NOMO-1 (cell line): ENCODE measurements at regions not wholly inside any gene's neighbourhood (a gene's known extent, or its start where the extent isn't known, plus 50 kb on each side); places are given as distances from the start of the nearest gene placed in this dataset.

Source experiments
- DNase-seq, 2 experiments: peaks; one replicate each; lab custom pipeline; 2025; ENCODE audit not compliant: unreplicated experiment in 2 of 2; lab: John Stamatoyannopoulos, UW

DNA sequence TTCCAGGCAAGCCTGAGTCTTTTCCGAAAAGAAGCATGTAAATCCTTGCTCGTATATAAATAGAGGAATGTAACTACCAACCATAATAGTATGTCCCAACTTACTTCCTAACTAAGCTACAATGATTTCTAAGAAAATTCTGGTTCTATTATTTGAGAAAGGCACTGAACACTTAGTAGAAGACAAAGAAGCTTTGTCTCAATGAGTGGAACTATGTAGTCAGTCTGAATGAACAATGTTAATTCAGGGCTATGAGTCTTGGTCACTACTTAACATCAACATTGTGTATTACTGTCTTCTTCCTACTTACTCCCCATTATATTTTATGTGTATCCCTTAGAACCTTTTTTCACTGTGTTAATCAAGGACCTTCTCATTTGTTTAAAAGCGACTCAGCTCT lies 206.0 kb downstream of the CYB561 start:
- DNase-seq: no peak

- DNase-seq: no peak
Observed at GRCh38 chr17:63246344-63246743, 199.8 kb downstream of the CYB561 start.

GRCh38 chr17:63247706-63248105 lies 198.4 kb downstream of the CYB561 start:
- DNase-seq: no peak

DNA sequence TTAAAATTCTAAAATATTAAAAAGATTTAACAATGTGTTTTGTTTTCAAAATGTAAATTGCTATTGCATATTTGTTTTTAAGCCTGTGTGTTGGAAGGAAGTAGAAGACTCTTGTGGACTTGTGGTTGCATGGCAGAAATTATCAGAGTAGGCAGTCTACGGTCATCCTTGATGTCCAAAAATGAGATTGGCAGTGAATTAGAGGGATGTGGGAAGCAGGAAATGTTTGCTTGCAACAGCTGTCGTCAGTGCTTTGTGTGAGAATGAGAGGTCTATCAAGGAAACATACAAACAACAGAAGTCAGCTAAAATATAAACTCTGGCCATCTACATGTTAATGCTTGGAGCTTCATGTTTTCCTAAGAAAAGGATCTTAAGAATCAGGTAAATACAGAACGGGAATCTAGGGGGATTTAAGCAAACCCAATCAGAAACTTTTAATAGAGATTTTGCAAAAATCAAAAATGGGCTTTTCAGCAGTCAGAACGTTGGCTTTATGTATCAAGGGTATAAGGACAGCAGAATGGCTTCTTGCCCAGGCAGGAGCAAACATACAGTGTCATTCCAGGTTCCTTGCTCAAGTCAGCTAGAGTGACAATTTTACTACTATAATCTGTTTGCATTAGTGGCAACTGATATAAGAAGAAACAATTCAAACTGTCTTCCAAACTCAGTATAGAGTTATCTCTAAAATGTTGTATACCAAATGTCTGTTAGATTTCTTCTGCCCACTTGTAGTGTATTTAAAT lies 196.7 kb downstream of the CYB561 start:
- no peak for DNase-seq

GRCh38 chr17:63250830-63251229 lies 195.3 kb downstream of the CYB561 start:
- no peak for DNase-seq

DNA sequence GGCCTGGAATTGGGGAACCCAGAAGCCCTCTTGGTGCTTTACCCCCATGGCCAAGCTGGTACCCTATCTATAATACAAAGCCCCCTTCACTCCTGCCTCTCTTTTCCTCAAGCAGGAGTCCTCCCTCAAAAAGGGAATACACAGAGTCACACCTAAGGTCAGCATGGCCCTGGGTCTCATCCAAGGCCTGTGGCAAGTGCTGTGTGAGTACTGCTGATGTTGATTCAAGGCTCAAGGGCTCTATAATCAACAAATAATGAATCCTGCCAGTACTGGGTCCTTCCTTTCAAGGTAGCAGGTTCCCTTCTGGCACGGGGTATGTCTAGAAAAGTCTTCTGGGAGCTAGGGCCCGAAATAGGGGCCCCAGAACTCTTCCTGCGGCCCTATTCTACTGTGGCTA lies 187.3 kb downstream of the CYB561 start:
- no peak for DNase-seq

DNA sequence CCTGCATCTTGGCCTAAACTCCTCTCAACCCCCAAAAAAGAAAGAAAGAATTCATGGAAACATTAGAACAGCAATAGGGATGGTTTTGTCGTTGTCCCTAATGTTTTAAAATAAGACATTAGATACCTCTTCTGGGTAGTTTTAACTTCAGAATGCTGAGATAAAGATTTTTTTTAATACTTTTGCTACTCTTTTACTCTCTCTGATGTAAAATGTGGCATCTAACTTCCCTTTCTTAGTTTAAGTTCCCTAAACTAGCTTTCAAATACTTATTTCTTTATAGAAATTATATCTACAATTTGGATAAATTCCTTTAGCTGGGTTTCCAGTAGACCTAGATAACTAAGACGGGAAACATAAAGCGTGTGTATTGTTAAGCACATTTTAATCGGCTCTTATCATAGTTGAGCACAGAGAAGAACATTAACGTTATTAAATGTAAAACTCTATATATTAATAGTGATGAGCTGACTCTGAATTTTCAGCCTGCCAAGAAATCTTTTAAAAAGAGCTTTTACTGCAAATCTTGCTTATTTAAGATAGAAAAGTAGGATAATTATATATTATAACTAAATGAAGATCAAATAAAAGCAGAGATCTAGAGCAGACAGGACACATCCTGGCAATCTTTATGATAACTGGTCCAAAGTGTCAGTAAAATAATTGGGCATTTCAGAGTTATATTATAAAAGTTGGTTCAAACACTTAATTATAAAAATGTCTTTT lies 183.2 kb downstream of the CYB561 start:
- DNase-seq: peak in 1 of 2 experiments; percentile 38

GRCh38 chr17:63265526-63265925 lies 180.6 kb downstream of the CYB561 start:
- no peak for DNase-seq

- no peak for DNase-seq
Observed at GRCh38 chr17:63267846-63268245, 178.3 kb downstream of the CYB561 start.

GRCh38 chr17:63268827-63269226 lies 177.3 kb downstream of the CYB561 start:
- DNase-seq: no peak

DNA sequence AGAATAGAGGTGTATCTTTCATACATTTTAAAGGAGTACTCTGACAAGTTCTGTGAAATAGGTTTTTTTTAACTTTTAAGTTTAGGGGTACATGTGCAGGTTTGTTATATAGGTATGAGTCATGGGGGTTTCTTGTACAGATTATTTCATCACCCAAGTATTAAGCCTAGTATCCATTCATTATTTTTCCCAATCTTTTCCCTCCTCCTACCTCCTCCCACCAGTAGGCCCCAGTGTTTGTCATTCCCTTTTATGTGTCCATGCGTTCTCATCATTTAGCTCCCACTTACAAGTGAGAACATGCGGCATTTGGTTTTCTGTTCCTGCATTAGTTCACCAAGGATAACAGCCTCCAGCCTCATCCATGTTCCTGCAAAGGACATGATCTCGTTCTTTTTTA lies 175.5 kb downstream of the CYB561 start:
- DNase-seq: no peak

DNA sequence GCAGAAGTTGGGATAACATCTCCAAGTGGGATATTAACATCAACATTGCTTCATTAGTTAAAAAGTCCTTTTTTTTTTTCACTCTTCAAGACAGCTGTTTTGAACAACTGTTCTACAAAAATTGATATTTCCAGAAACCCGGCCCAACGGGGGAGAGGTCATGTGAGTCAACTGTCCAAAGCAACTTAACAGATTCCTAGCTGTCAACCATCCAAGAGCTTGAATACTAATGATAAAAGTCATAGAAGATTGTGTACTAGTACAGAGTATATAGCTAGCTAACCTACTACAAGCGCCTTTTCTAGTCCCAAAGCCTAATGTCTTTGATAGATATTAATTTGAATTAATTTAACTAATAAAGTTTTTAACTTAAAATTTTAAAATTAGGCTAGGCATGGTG lies 172.0 kb downstream of the CYB561 start:
- no peak for DNase-seq

DNA sequence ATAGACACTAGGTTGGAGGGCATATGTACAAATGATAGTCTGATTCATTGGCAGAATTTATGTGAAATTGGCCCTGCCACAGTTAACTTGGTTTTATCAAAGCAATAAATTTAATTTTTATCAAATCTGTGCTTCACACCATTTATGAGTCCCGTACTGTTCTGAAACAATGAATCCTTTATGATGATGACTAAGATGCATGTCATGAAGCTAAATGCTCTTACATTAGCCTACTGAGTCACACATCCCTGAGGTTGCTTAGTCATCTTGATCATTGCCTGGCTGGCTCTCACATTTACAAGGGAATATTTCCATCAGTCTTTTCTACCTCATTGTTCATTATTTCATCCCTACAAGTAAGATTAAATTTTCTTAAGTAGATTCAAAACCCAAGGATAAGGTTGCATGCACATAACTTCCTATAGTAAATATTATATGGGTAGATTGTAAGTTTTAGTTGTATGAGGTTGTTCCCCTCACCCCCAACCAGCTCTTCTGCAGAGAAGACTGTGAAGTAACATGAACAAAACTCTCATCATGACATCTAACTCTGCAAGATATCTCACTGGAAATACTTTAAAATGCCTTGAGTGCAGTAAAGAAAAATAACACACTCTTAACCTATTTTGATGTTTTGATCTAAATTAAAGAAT lies 170.7 kb downstream of the CYB561 start:
- DNase-seq: peak; percentile 57 to 86

- DNase-seq: peak in 1 of 2 experiments; percentile 30
Observed at GRCh38 chr17:63275971-63276745, 169.9 kb downstream of the CYB561 start.

DNA sequence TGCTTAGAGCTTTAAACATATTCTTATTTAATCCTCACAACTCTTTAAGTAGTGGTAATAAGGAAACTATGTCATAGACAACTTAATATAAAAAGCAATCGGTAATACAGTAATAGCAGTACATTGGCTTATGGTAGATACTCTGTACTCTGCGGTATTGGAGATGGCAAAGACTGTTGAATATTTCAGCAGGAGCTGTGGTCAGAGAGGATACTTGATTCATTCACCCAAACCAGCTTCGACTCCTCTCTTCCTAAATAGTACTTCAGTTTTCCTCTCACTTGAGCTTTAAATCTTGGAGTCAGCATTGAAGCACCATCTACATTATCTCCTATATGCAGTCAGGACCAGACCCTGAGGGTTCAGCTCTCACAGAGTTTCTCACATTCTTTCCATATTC lies 169.3 kb downstream of the CYB561 start:
- DNase-seq: no peak

DNA sequence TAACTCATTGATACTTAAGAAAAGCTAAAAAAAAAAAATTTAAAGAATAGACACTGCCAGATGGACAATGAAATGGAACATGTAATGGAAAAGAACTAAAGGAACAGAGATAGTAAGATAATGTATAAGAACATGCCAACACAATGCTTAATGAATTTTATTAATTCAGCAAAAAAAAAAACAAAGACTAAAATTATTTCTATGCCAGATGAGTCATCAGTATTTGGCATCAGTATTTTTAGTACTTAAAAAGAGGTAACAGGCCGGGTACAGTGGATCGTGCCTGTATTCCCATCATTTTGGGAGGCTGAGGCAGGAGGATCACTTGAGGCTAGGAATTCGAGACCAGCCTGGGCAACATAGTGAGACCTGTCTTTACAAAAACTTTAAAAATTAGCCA lies 168.5 kb downstream of the CYB561 start:
- no peak for DNase-seq

DNA sequence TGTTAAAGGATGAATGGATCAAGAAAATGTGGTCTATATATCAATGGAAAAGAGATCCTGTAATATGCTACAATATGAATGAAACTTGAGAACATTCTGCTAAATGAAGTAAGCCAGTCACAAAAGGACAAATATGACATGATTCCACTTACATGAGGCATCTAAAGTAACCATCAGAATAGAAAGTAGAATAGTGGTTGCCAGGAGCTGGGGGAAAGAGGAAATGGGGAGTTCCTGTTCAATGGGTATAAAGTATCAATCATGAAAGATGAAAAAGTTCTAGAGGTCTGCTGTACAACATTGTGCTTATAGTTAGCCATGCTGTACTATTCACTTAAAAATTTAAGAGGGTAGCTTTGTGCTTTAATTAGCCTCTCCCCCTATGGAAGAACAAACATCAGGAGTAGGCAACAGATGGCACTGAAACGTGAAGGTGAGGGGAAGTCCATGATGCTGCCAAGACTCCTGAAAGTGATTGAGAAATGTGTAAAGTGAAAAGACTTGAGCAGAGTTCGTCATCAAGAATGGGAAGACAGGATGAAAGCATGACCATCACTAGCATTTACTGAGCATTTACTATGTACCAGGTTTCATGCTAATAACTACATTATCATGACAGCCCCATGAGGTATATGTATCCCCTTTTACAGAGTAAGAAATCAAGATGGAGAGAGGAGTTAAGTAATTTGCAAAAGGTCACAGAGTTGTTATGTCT lies 167.2 kb downstream of the CYB561 start:
- DNase-seq: peak in 1 of 2 experiments; percentile 6

DNA sequence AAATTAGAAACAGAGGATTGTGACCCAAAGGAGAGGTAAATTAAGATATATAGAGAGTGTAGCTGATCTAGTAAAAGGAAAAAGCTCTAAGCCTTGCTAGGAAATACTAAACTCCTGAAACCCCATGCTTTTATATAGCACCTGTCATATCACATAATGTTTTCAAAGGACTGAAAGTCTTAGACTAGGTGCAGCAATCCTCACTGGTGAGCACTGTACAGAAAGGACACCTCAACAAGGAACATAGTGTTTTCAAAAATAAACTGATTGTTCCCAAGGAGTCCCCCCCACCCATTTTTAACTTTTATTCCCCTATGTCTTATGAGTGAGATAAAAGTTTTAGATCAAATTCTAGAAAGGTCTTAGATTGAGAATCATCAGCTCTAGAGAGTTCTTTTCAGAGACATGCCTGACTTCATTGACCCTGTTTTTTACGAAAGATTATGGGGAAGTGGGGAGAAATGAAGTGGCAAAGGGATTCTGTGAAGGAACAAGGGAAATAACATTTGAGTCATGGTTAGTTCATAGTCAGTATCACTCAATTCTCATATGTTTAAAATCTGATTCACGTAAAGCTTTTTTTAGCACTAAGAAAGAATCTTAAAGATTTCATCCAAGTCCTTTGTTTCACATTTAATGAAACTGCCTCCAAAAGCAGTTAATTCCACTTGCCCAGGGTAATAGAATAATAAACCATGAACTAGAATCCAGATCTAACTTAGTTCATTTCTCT lies 166.4 kb downstream of the CYB561 start:
- peak in 1 of 2 experiments; percentile 14 for DNase-seq

GRCh38 chr17:63282455-63282854 lies 163.7 kb downstream of the CYB561 start:
- DNase-seq: peak in 1 of 2 experiments; percentile 76

DNA sequence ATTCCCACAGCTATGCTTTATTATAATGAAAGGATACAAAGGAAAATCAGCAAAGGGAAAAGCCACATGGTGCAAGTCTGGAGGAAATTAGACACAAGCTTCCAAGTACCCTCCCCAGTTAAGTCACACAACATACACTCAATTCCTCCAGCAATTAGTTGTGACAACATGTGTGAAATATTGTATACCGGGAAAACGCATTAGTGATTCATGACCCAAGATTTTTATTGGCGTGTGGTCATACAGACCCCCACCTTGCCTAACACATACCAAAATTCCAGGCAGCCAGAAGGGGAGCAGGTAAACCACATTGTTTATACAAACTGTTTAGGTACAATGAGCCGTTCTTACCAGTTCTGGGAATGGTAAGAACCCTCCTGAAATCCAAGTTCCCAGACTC lies 160.6 kb downstream of the CYB561 start:
- no peak for DNase-seq
